ENCODE measurements at regions not wholly inside any gene's neighbourhood (a gene's known extent, or its start where the extent isn't known, plus 50 kb on each side); places are given as distances from the start of the nearest gene placed in this dataset.

GRCh38 chr7:68823996-68824780 is 774.1 kb upstream of the AUTS2 start:
- TF ChIP-seq POLR2AphosphoS5 (IDR thresholded peaks at IDR 0.05; ENCODE audit: low read depth) = no peak
- TF ChIP-seq ZNF331 (CRISPR knock-in tag; IDR thresholded peaks at IDR 0.05; ENCODE audit: low read depth) = no peak
- TF ChIP-seq CTCF (conservative IDR thresholded peaks at IDR 0.05; ENCODE audit: low read depth in 2 of 2) = no peak
- no peak for TF ChIP-seq EZH2phosphoT487 (IDR thresholded peaks at IDR 0.05; ENCODE audit: unreplicated experiment)
- TF ChIP-seq EZH2 (IDR thresholded peaks at IDR 0.05; ENCODE audit: low read depth, unreplicated experiment) = no peak
- TF ChIP-seq REST (IDR thresholded peaks at IDR 0.05; ENCODE audit: unreplicated experiment) = no peak
